Muscle layer of colon (tissue), 2 donors: ENCODE measurements at regions not wholly inside any gene's neighbourhood (a gene's known extent, or its start where the extent isn't known, plus 50 kb on each side); places are given as distances from the start of the nearest gene placed in this dataset.
"Not testable (repeated sequence)": the region's sequence is repeated elsewhere in the genome, so short reads cannot be mapped to it uniquely, and the experiment has no call there.

Source experiments
- H3K27ac ChIP-seq: one replicate; pipeline ENCODE4 v1.7.0; 2013; ENCODE audit warnings: low read depth, mild to moderate bottlenecking, low read length, moderate library complexity
- H3K27me3 ChIP-seq, 2 donors: one replicate each; pipeline ENCODE4 v1.7.0; 2013; ENCODE audit warnings: low read length in 2 of 2, mild to moderate bottlenecking in 2 of 2; ENCODE audit not compliant: insufficient read depth in 2 of 2, control insufficient read depth in 1 of 2
- H3K36me3 ChIP-seq: one replicate; pipeline ENCODE4 v1.7.0; 2013; ENCODE audit warnings: mild to moderate bottlenecking, low read length; ENCODE audit not compliant: insufficient read depth
- H3K4me1 ChIP-seq: one replicate; pipeline ENCODE4 v1.7.0; 2013; ENCODE audit warnings: mild to moderate bottlenecking, low read length; ENCODE audit not compliant: insufficient read depth
- H3K4me3 ChIP-seq, 2 donors: one replicate each; pipeline ENCODE4 v1.7.0; 2013; ENCODE audit warnings: low read length in 2 of 2, low read depth in 1 of 2, mild to moderate bottlenecking in 1 of 2, moderate library complexity in 1 of 2
- H3K9ac ChIP-seq: one replicate; pipeline ENCODE4 v1.7.0; 2013; ENCODE audit warnings: low read length
- H3K9me3 ChIP-seq: one replicate; pipeline ENCODE4 v1.7.0; 2013; ENCODE audit warnings: mild to moderate bottlenecking, low read length
- donor health status: abdominal sarcoma.
- donor health status: Adenocarcinoma of cecum.

- H3K4me1 ChIP-seq, H3K9me3 ChIP-seq: not testable (repeated sequence)
These were observed 182.1 kb downstream of the TMEM121 start for GRCh38 chr14:105708251-105709134.

DNA sequence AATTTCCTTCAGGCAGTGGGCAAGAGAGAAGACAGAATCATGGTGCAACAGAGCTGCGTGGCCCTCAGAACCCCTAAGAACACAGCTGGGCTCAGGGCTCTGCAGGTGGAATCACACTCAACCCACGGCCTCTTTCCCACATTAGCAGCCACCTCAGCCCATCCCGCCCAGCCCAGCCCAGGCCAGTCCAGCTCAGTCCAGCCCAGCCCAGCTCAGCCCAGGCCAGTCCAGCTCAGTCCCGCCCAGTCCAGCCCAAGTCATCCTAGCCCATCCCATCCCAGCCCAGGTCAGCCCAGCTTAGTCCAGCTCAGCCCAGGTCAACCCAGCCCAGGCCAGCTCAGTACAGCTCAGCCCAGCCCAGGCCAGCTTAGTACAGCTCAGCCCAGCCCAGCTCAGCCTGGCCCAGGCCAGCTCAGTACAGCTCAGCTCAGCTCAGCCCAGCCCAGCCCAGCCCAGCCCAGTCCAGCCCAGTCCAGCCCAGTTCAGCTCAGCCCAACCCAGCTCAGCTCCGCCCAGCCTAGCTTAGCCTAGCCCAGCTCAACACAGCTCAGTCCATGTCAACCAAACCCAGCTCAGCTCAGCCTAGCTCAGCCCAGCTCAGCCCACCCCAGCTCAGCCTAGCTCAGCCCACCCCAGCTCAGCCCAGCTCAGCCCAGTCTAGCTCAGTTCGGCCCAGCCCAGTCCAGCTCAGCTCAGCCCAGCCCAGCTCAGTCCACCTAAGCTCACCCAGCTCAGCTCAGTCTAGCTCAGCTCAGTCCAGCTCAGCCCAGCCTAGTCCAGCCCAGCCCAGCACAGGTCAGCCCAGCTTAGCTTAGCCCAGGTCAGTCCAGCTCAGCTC is 183.1 kb downstream of the TMEM121 start:
- no peak overlapping the region for H3K27ac ChIP-seq
- H3K9me3 ChIP-seq: no peaks in the 10 kb centered on the region
- H3K4me1 ChIP-seq: no peaks in the 10 kb centered on the region
- H3K36me3 ChIP-seq: no peaks in the 10 kb centered on the region
- H3K27me3 ChIP-seq: no peaks in the 10 kb centered on the region
- H3K9ac ChIP-seq: no peak overlapping the region
- no peak overlapping the region for H3K4me3 ChIP-seq

More at GRCh38 chr14:105708251-105709134, 182.1 kb downstream of the TMEM121 start:
- H3K9ac ChIP-seq, H3K27ac ChIP-seq, H3K36me3 ChIP-seq, H3K4me3 ChIP-seq, H3K27me3 ChIP-seq: not testable (repeated sequence)

GRCh38 chr14:105710119-105711043 is 184.0 kb downstream of the TMEM121 start:
- Histone ChIP-seq H3K9me3 (no peaks in the 10 kb centered on the region), H3K4me3 (no peak overlapping the region), H3K4me1 (no peaks in the 10 kb centered on the region), H3K27ac (no peak overlapping the region), H3K36me3 (no peaks in the 10 kb centered on the region), H3K27me3 (no peaks in the 10 kb centered on the region), H3K9ac (no peak overlapping the region)

DNA sequence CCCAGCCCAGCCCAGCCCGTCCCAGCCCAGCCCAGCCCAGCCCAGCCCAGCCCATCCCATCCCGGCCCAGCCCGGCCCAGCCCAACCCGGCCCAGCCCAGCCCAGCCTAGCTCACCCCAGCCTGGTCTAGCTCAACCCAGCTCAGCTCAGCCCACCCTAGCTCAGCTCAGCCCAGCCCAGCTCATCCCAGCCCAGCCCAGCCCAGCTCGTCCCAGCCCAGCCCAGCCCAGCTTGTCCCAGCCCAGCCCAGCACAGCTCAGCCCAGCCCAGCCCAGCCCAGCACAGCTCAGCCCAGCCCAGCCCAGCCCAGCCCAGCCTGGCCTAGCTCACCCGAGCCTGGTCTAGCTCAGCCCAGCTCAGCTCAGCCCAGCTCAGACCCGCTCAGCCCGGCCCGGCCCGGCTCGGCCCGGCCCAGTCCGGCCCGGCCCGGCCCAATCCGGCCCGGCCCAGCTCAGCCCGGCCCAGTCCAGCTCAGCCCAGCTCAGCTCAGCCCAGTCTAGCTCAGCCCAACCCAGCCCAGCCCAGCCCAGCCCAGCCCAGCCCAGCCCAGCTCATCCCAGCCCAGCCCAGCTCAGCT is 184.7 kb downstream of the TMEM121 start:
- H3K27me3 ChIP-seq: no peaks in the 10 kb centered on the region
- H3K9ac ChIP-seq: no peak overlapping the region
- H3K27ac ChIP-seq: no peak overlapping the region
- H3K9me3 ChIP-seq: no peaks in the 10 kb centered on the region
- H3K4me3 ChIP-seq: no peak overlapping the region
- no peaks in the 10 kb centered on the region for H3K4me1 ChIP-seq
- H3K36me3 ChIP-seq: no peaks in the 10 kb centered on the region

DNA sequence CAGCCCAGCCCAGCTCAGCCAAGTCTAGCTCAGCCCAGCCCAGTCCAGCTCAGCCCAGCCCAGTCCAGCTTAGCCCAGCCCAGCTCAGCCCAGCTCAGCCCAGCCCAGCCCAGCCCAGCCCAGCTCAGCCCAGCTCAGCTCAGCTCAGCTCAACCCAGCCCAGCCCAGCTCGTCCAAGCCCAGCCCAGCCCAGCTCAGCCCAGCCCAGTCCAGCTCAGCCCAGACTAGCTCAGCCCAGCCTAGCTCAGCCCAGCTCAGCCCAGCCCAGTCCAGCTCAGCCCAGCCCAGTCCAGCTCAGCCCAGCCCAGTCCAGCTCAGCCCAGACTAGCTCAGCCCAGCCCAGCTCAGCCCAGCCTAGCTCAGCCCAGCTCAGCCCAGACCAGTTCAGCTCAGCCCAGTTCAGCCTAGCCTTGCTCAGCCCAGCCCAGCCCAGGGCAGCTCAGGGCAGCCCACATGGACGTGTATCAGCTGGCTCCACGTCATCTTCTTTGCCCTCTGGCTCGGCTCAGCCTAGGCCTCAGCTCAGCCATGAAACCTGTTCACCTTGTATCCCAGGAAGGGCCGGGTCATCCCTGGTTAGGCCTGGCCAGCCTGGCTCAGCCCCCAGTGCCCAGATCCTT is 185.6 kb downstream of the TMEM121 start:
- no peaks in the 10 kb centered on the region for H3K36me3 ChIP-seq
- no peaks in the 10 kb centered on the region for H3K27me3 ChIP-seq

DNA sequence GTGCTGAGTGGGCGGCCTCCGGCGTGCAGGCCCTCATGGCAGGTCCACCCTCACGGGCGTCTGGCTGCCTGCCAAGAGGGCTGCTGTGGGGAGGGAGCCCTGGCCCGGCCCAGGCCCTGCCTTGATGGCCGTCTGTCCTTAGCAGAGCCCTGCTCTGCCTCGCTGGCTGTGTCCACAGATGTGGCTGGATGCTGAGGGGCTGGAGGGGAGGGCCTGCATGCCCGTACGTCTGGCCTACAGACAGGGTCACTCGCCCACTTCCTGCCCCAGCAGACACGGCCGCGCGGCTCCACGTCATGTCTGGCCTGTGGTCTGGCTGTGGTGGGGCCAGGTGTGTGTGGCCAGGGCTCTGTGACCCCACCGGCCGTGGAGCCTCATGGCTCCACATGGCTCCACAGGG is 186.3 kb downstream of the TMEM121 start:
- H3K9ac ChIP-seq: not testable (repeated sequence)

More for the DNA sequence above, 185.6 kb downstream of the TMEM121 start:
- Histone ChIP-seq H3K4me1 (no peaks in the 10 kb centered on the region), H3K9ac (no peak overlapping the region), H3K9me3 (no peaks in the 10 kb centered on the region), H3K4me3 (no peak overlapping the region), H3K27ac (no peak overlapping the region)

GRCh38 chr14:105713160-105713559 is 186.8 kb downstream of the TMEM121 start:
- not testable (repeated sequence) for H3K27ac ChIP-seq, H3K36me3 ChIP-seq, H3K9me3 ChIP-seq

More for the DNA sequence above, 186.3 kb downstream of the TMEM121 start:
- H3K9me3 ChIP-seq, H3K4me3 ChIP-seq, H3K27ac ChIP-seq, H3K4me1 ChIP-seq, H3K36me3 ChIP-seq, H3K27me3 ChIP-seq: not testable (repeated sequence)

DNA sequence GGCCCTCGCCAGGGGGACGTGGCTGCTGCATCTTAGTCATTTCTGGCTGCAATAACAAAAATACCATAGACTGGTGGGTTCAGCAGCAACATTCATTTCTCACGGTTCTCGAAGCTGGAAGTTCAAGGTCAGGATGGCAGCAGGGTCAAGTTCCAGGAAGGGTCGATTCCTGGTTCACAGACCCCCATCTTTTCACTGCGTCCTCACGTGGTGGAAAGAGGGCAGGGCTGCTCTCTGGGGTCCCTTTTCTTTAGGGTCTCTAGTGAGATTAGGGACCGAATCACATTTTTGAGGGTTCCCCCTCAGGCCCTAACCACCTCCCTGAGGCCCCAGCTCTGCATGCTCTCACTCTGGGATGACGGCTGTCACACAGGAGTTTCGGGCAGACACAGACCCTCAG is 187.5 kb downstream of the TMEM121 start:
- not testable (repeated sequence) for H3K27me3 ChIP-seq, H3K36me3 ChIP-seq, H3K4me3 ChIP-seq, H3K27ac ChIP-seq, H3K4me1 ChIP-seq, H3K9me3 ChIP-seq, H3K9ac ChIP-seq

More at GRCh38 chr14:105713160-105713559, 186.8 kb downstream of the TMEM121 start:
- not testable (repeated sequence) for H3K4me1 ChIP-seq, H3K9ac ChIP-seq, H3K4me3 ChIP-seq, H3K27me3 ChIP-seq

- not testable (repeated sequence) for H3K4me1 ChIP-seq, H3K27ac ChIP-seq, H3K27me3 ChIP-seq, H3K9me3 ChIP-seq, H3K4me3 ChIP-seq, H3K36me3 ChIP-seq, H3K9ac ChIP-seq
These were observed 192.4 kb downstream of the TMEM121 start for GRCh38 chr14:105718787-105719186.

DNA sequence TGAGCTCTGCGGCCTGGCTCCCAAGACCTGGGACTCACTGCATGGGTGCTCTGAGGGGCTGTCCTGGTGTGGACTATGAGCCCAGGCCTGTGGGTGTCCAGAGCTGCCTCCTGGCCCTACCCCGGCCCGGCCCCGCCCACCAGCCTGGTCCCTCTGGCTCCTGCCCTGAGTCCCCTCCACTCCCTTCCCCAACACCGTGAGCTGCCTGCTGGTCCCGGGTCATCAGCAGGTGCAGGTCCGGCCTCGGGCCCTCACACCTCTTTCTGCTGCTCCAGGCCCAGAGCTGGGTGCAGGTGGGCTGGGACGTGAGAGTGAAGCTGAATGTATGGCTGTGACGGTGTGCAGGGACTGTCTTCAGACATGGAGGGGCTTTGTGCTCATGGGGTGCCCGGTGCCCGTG is 193.7 kb downstream of the TMEM121 start:
- H3K9ac ChIP-seq, H3K9me3 ChIP-seq, H3K27me3 ChIP-seq, H3K4me3 ChIP-seq, H3K27ac ChIP-seq, H3K4me1 ChIP-seq, H3K36me3 ChIP-seq: not testable (repeated sequence)
